Astrocyte of the cerebellum (primary cell): ENCODE measurements at regions not wholly inside any gene's neighbourhood (a gene's known extent, or its start where the extent isn't known, plus 50 kb on each side); places are given as distances from the start of the nearest gene placed in this dataset.
"Not testable (repeated sequence)": the region's sequence is repeated elsewhere in the genome, so short reads cannot be mapped to it uniquely, and the experiment has no call there.

Experiments
- DNase-seq: peaks from one replicate; pipeline ENCODE4 v3.0.0-alpha.2; 2011; ENCODE audit warnings: low read depth
- H3K4me3 ChIP-seq: 2 replicates; pipeline ENCODE4 v1.5.1; 2011; ENCODE audit warnings: mild to moderate bottlenecking, low read depth, low read length, moderate library complexity
- in situ Hi-C: cut with HindIII; loops from 2 replicates; pipeline ENCODE4 v1.10.0; 2017; ENCODE audit warnings: low sequenced_read_pairs
- TF ChIP-seq, protein P1 (sequence below): IDR thresholded peaks from 2 replicates; pipeline ENCODE4 v1.5.1; 2012; ENCODE audit warnings: low read length, low read depth, moderate library complexity, mild to moderate bottlenecking; ENCODE audit errors: missing control alignments

- in situ Hi-C loops: no loop called here
- no peak overlapping the region for H3K4me3 ChIP-seq
- TF ChIP-seq, protein P1, sequence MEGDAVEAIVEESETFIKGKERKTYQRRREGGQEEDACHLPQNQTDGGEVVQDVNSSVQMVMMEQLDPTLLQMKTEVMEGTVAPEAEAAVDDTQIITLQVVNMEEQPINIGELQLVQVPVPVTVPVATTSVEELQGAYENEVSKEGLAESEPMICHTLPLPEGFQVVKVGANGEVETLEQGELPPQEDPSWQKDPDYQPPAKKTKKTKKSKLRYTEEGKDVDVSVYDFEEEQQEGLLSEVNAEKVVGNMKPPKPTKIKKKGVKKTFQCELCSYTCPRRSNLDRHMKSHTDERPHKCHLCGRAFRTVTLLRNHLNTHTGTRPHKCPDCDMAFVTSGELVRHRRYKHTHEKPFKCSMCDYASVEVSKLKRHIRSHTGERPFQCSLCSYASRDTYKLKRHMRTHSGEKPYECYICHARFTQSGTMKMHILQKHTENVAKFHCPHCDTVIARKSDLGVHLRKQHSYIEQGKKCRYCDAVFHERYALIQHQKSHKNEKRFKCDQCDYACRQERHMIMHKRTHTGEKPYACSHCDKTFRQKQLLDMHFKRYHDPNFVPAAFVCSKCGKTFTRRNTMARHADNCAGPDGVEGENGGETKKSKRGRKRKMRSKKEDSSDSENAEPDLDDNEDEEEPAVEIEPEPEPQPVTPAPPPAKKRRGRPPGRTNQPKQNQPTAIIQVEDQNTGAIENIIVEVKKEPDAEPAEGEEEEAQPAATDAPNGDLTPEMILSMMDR: no peak
- no peak for DNase-seq
These were observed 573.4 kb upstream of the RAG2 start for GRCh38 chr11:37171451-37171850.

DNA sequence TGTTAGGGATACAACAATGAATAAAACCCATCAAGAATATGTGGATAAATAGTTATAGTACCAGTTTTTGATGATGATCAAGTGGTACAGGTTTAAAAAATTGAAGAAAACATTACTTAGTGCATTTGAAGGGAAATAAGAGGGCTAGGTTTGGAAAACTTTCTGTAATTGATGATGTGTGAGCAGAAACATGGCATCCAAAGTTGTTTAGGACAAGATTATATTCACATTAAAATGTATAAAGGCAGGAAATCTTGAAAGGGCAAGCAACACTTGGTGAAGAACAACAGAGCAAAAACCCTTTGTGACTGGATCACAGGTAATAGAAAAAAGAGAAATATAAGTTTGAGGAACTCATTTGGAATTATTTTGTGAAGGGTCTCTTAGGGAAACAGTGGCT lies 572.3 kb upstream of the RAG2 start:
- TF ChIP-seq, protein P1: no peak
- no peak overlapping the region for H3K4me3 ChIP-seq
- no peak for DNase-seq
- in situ Hi-C loops: no loop called here

GRCh38 chr11:37145434-37145833 lies 547.4 kb upstream of the RAG2 start:
- DNase-seq, H3K4me3 ChIP-seq, in situ Hi-C loops: not testable (repeated sequence)

GRCh38 chr11:37142591-37142990 lies 544.6 kb upstream of the RAG2 start:
- TF ChIP-seq, protein P1: no peak
- in situ Hi-C loops: no loop called here
- no peak overlapping the region for H3K4me3 ChIP-seq
- DNase-seq: no peak

DNA sequence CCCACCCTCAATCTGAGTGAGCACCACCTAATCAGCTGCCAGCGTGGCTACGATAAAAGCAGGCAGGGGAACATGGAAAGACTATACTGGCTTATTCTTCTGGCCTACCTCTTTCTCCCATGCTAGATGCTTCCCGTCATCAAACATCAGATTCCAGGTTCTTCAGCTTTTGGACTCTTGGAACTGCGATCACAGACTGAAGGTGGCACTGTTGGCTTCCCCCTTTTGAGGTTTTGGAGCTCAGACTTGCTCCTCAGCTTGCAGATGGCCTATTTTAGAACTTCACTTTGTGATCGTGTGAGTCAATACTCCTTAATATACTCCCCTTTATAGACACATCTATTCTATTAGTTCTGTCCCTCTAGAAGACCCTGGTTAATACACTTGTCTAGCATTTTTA lies 543.7 kb upstream of the RAG2 start:
- in situ Hi-C loops: no loop called here
- no peak for DNase-seq
- TF ChIP-seq, protein P1: no peak
- H3K4me3 ChIP-seq: no peak overlapping the region

DNA sequence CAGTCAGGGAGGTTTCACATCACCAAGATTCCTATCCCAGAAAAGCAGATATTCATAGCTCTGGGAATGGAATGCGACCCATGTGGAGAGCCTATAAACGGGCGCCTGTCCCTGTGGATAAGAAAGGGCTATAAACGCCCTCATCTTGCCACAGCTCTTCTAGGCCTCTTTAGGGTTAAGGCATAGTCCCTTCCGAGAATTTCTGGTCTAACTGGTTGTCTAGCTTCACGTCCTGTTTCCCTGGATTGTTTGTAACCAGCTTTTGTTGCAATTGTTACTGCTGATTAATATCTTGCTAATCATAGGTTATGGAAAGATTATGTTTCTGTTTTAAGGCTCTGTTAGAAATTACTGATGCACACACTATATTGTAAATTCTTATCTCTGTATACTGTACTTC lies 537.6 kb upstream of the RAG2 start:
- DNase-seq, H3K4me3 ChIP-seq, in situ Hi-C loops: not testable (repeated sequence)

DNA sequence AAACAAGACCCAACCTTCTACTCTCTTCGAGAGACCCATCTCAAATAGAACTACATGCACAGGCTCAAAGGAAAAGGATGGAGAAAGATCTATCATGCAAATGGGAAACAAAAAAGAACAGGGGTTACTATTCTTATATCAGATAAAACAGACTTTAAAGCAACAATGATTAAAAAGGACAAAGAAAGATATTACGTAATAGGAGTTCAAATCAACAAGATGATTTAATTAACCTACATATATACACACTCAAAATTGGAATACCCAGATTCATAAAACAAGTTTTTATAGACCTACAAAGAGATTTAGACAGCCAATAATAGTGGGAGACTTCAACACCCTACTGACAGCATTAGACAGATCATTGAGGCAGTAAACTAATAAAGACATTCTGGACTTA lies 536.6 kb upstream of the RAG2 start:
- in situ Hi-C loops: no loop called here
- TF ChIP-seq, protein P1: no peak
- H3K4me3 ChIP-seq: no peak overlapping the region
- DNase-seq: no peak

DNA sequence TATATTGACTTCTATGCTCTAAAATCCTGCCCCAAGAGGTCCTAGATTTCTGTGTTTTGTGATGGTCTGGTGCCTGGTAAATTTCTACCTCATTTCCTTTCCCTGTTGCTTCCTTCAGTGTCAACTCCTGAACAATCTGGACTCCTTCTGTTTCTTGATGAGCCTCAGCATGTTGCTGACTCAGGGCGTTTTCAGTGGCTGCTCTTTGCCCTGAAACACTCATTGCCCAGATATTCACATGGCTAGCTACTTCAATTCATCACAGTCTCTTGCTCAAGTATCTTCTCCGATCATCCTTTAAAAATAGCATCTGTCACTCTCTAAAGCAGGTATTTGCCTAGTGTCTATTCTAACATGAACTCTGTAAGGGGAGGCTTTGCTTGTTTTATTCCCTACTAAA lies 526.3 kb upstream of the RAG2 start:
- DNase-seq: no peak
- H3K4me3 ChIP-seq: no peak overlapping the region
- TF ChIP-seq, protein P1: no peak
- in situ Hi-C loops: no loop called here
